NCI-H1436 (cell line): ENCODE measurements at regions not wholly inside any gene's neighbourhood (a gene's known extent, or its start where the extent isn't known, plus 50 kb on each side); places are given as distances from the start of the nearest gene placed in this dataset.

Experiments used
- DNase-seq: peaks from one replicate; lab custom pipeline; 2025; lab: John Stamatoyannopoulos, UW

DNA sequence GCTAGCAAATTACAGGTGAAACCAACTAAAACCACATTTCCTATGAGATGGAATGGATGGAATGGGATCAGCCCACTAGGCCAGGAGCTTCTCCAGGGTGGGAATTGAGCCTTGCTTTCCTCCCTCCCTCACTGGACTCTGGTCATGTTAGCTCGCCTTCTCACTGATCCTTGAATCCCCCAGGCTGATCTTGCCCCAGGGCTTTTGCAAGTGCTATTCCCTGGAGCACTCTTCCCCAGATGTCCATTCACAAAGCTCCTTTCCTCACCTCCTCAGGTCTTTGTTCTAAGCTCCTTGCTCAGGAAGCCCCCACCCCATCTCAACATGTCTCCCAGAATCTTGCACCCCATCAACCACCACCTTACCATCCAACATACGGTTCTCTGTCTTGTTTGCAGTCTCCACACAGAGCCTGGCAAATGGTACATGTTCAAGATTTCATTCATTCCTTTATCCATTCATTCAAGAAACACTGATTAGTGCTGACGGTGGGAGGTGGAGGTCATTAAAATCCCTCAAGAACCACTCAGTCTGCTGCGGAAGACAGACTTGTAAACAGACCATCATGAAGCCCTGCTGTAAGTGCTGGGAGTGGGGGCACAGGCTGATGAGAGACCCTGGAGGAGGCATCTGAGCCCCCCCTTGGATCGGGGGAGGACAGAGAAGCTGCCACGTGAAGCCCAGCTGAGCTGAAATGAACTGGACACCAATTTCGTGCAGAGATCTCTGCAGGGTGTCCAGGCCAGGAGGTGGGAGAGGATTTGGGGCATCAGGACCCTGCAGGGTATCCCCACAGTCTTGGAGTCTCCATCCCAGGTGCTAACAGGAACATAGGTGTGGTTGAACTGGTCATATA, 141.7 kb downstream of the BARX1 start:
- DNase-seq = peak; percentile 55

DNA sequence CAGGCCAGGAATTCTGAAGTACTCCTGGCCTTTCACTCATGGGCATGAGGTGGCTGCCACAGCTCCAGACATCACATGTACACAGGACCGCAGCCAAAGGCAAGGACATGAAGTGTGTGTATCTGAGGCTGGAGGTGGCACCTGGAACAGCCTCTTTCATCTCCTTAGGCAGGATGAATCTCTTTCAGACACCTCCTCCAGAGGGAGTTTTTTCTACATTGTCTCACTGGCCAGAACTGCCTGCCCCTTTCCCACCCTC, 142.8 kb downstream of the BARX1 start:
- no peak for DNase-seq

DNA sequence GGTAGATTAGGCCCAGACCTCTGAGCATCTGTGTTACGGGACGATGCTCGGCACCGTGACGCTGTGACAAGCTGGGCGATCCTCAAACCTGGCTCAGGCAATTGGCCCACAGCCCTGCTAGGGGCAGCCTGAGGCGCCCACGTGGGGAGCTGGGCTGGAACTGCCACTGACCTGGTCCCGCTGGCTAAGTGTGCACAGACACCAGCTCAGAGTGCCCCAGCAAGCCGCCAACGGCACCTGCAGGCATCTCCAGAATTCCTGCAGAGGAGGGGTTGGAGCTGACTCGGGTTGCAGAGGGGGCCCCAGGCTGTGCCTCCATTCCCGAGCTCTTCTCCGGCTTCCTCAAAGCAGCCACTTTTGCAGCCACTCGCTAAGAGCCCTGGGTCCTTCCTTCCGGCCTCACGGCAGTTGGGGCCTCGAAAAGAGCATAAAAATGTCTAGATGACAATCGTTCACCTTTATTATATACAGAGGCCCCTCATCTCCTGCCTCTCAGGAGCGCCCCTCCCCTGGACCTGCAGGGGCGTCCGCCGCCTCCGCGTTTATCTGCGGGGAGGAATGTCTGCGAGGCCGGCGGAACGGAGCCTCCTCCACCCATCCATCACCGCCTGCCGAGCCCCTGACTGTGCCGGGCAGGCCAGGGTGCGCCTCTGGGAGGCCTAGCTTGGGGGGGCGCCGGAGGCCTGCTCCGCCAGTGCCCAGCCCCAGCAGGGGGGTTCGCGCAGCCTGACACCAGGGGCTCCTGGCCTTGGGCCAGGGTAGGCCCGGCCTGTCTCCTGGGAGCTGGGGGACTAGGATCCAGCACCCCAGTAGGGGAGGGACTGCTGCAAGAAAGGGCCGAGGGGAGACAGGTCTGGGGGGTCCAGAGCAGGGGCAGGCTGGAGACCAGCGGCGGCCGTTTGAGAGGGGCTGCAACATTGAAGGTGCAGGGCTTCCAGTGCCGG, 144.9 kb downstream of the BARX1 start:
- no peak for DNase-seq

DNA sequence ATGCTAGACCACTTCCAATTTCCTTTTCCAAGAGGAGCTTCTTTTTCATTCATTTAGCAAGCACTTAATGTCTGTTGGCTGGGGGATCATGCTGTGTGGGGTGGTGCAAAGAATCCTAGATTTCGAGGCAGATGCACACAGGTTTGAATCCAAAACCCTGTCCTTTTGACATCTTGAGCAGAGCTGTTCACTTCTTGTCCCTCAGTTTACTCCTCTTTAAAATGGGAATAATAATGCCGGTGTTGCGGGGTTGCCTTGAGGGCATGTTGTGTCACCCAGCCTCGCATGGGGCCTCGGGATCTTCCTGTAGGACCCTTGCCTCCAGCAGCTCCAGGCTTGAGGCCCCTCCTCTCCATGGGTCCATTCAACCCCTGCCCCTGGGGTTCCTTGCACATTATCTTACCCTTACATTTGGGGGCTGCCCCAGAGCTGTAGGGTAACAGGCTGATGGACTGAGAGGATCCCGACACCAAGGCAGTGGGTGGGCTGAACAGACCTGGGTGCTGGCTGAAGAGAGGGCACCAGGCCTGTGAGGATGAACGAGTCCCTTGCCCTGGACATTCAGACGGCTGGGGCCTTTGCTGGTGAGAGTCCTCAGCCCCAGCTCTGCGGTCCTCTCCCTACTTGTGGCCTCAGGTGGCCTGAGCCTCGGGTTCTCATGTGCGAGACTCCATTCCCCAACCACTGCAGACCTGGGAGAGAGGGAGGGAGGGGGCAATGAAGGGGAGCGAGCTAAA, 145.8 kb downstream of the BARX1 start:
- no peak for DNase-seq

DNA sequence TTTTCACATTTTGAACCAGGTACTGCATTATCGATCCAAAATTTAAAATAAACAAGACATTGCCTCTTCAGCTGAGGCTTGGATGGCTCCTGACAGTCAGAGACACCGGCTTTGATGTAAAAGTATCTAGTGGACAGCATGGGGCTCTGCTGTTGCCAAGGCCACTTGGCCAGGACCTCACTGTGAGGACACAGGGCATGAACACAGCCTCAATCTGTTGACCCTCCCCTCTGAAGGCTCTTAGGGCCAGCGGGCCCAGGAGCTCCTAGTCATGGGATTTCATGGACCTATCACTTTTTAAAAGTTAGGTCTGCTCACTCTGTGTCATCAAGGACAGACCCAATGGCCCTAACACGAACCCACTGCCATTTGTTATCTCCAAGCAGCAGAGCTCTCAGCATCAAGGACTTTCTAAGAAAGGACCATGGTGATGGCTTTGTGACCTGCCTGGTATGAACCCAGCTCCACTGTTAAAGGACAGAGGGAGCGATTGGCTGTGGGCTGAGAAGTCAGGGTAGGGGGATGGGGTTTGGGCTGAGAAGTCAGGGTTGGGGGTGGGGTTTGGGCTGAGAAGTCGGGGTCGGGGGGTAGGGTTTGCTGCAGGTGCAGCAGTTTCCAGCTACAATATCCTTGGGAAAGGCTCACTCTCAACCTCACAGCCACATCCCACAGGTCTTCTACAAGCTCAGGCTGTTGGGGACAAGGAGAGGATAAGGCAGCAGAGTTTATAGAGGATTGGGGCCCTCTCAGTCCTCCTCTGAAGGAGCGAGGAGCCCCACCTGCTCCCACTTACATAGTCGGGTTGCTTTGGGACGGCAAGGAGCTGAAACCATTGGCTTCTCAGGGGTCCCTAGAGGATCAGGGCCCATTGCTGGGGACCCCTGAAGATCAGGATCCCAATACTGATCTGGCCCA, 146.8 kb downstream of the BARX1 start:
- DNase-seq = no peak

DNA sequence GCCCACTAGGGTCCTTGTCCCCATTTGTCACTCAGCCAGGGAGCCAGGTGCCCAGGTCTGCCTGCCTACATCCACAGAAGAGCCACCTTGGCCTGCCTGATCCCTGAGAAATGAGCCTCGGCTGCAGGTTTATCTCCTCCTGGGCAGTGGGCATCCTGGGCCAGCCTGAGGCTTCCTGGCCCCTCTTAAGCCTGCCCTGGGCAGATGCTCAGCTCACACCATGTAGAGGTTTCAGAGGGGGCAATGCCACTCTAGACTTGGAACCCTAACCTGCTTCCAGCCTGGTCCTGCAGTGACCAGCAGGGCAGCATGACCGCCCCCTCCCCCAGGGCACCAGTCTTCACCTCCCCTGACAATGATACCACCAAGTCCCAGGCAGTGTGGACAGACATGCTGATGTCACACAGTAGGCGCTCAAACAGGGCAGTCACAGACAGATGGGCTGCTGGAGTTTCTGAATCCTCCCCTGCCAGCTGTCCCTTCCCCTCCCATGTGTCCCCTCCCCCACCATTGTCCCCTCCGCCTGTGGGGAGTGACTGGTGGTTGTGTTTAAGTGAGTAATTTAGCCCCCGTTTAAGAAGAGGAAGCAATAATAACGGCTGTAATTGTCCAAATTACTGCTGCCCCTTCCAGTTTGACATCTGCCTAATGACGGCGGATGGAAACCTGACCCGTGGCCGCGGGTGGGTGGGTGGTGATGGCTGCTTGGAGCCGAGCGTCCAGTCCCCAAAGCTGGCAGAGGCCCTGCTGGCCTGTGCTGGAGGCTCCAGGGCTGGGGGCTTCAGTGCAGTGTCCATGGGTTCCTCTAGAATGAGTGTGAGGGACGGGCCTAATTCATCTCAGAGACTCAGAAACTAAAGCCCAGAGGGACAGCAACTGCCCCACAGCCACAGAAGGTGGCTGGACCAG, 147.7 kb downstream of the BARX1 start:
- DNase-seq = peak; percentile 89

DNA sequence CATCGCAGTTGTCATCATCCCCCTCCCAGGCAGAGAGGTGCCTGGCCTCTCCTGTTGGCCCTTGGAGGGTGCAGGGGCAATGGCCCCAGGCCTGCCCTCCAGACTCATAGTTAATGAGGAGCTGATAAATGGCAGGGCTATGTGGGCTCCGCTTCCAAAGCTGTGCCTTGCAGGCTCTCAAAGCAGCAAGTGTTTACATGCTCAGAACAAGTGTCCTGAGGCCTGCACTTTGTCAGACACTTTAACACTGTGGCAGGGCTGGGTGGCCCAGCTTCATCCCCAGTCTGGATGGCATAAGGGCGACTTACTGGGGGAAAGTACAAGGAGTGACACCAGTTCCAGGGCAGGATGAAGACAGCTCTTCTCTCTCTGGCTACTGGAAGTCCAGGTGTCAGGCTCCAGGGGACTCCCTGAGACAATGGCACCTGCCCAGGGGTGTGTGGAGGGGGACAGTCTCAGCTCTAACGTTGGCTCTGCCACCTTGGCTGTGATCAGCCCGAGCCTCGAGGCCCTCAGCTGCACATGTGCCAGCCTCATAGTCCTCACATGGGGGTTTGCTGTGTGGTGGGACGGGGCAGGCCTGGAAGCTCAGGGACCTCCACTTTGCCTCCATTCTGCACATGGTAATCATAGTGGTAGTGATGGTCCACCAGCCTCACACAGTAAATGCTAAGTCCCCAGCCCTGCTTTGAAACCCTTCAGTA, 153.4 kb downstream of the BARX1 start:
- no peak for DNase-seq

DNA sequence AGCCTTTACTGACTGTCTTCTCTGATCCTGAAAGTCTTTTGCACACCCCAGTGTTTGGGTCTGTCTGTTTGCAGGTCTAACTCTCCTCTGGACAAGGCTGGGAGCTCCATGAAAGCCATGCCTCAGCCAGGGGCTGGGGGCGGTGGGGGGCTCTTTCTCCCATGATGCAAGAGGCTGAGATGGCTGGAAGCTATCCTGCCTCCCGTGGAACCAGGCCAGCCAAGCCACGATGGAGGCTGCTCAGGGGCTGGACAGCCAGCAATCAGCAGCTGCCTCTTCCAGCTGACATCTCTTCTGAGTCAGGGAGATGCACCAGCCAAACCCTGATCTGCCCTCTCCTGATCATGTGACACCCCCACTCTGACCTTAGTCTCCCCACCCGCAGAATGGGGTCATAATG, 154.0 kb downstream of the BARX1 start:
- DNase-seq = no peak

DNA sequence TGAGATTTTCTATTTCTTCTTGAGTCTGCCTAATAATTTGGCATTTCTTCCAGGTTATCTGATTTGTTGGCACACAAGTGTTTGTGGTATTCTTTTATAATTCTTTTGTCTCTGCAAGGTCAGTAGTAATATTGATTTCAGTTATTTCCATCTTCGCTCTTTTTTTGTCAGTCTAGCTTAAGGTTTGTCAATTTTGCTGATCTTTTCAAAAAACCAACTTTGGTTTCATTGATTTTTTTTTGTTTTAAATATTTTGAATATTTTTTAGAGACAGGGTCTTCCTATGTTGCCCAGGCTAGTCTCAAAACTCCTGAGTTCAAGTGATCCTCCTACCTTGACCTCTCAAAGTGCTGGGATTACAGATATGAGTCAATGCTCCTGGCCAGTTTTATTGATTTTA, 162.8 kb downstream of the BARX1 start:
- DNase-seq = no peak

DNA sequence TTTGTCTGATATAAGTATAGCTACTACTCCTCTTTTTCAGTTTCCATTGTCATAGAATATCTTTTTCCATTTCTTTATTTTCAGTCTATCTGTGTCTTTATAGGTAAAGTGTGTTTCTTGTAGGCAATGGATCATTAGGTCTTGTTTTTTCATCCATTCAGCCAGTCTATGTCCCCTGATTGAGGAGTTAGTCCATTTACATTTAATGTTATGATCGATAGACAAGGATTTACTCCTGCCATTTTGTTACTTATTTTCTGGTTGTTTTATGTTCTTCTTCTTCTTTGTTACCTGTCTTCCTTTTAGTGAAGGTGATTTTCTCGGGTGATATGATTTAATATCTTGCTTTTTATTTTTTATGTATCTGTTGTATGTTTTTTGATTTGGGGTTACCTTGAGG, 169.0 kb downstream of the BARX1 start:
- DNase-seq = no peak

DNA sequence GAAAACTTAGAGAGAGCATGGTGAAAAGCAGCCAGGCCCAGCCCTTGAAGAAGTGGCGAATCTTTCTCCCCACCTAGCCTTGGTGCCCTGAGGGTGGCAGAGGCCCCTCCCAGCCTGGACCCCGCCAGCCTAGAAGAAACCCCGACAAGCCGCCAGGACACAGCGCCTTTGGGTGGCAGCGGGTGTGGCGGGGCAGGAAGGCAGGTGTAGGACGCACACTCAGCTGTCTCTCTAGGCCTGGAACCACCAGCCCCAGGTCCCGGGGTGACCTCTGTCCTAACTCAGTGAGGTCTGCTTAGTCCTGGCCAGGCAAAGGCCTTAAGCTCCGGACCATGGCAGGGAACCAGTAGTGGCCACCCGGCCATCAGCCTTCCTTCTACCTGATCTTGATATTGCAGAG, 178.3 kb downstream of the BARX1 start:
- DNase-seq = no peak

DNA sequence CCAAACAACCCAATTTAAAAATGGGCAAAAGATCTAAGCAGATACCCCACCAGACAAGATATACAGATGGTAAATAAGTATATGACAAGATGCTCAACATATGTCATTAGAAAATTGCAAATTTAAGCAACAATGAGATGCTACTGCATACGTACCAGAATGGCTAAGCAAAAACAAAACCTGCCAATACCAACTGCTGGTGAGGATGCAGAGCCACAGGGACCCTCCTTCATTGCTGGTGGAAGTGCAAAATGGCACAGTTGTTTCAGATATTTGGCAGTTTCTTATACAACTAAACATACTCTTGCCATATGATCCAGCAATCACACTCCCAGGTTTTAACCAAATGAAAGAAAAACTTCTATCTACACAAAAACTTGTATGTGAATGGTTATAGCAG, 178.9 kb downstream of the BARX1 start:
- DNase-seq = no peak

DNA sequence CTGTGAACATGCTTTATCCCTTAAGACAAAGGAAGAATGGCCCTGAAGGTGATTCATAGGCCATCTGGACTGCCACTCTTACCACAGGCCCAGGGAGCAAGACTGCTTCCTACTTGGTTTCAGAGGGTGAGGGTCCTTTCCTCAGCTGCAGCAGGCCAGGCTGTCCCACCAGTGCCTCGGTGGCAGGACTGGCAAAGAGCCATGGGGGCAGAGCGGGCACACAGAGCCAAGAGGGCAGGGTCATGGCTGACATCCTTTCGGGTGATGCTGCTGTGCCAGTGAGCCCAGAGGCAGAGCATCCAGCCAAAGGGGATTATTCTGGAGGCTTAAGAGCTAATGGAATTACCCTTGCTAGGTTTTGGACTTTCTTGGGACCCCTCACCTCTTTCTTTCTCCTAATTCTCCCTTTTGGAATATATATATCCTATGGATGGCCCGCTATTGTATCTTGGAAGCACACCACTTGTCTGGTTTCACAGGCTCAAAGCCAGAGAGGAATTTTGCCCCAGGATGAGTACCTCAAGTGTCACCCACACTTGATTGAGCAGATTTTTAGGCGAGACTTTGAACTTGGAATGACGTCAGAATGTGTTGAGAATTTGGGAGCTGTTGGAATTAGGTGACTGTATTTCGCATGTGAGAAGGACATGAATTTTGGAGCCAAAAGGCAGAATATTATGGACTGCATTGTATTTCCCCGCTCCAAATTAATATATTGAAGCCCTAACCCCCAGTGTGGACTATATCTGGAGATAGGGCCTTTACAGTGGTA, 180.6 kb downstream of the BARX1 start:
- DNase-seq = no peak

DNA sequence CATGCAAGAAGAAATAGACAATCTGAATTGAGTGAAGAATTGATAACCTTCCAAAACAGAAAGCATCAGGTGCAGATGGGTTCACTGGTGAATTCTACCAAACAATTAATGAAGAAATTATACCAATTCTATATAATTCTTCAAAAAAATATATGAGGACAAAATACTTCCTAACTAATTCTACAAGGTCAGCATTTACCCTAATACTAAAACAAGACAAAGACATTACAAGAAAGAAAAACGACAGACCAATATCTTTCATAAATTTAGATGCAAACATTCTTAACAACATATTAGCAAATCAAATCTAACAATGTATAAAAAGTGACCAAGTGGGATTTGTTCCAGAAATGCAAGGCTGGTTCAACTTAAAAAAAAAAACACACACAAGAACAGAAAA, 183.9 kb downstream of the BARX1 start:
- DNase-seq = no peak

DNA sequence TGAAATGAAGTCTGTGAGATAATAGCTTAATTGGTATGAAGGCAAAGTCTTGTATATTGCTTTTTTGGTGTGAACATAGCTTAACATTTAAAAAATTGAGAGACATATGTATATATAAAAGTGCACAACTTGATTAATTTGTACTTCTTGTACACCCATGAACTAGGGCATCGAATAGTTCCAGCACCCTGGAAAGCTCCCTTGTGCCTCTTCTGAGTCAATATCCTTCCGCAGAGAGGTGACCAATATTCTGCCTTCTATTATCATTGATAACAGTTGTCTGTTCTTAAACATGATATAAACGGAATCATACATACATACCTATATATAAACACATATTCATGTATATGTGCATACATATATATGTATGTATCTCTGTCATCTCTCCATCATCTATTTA, 185.4 kb downstream of the PHF2 start:
- DNase-seq = no peak

DNA sequence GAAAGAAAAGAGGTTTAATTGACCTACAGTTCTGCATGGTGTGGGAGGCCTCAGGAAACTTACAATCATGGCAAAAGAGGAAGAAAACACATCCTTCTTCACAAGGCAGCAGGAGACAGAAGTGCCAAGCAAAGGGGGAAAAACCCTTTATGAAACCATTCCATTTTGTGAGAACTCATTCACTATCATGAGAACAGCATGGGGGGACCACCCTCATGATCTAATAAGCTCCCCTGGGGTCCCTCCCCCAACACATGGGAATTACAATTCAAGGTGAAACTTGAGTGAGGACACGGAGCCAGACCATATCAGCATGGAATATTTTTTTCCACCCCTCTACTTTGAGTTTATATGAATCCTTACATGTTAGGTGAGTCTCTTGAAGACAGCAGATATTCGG, 173.7 kb downstream of the PHF2 start:
- no peak for DNase-seq

DNA sequence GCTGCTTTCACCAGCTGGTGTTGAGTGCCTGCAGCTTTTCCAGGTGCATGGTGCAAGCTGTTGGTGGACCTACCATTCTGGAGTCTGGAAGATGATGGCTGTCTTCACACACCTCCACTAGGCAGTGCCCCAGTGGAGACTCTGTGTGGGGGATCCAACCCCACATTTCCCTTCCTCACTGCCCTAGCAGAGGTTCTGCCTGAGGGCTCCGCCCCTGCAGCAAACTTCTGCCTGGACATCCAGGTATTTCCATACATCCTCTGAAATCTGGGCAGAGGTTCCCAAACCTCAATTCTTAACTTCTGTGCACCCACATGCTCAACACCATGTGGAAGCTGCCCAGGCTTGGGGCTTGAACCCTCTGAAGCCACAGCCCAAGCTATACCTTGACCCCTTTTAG, 172.4 kb downstream of the PHF2 start:
- peak; percentile 1 for DNase-seq

DNA sequence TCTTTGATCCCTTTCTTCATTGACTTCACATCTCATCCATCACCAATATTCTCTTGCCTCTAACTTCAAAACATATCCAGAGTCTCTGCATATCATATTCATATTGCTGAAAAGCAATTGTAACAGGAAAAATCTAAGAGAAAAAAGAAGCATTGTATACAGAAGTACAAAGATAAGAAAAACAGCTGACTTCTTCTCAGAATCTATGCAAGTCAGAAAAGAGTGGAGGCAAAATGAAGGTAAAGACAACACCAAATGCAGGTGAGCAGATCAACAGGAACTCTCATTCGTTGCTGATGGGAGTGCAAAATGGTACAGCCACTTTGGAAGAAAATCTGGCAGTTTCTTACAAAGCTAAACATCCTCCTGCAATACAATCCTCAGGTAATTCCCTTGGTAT, 155.6 kb downstream of the PHF2 start:
- no peak for DNase-seq

DNA sequence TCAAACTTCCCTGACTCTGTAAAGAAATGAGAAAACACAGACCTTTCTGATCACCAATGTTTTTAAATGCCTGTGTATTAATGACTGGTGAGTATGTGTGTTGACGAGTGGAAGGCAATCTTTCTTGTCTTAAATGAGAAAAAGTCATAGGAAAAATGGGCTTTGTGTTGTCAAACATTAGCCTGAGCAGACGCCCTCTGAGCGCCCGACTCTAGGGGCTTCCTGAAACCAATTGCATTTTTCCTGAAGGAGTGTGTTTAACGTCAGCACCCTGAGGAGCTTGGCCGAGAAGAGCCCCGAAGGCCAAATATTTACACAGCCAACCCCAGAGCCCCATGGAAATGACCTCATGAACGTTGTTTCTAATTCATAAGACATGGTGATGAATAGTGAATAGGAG, 154.3 kb downstream of the PHF2 start:
- no peak for DNase-seq
